Body of pancreas (tissue), 4 donors: ENCODE measurements at regions not wholly inside any gene's neighbourhood (a gene's known extent, or its start where the extent isn't known, plus 50 kb on each side); places are given as distances from the start of the nearest gene placed in this dataset.

ENCODE experiments used
- CTCF ChIP-seq, 7 experiments: fragments of 450-650 bp in 4 of 7; fragments of 200-600 bp in 3 of 7; sonication (generic) in 3 of 7; IDR thresholded peaks; one replicate each; pipeline ENCODE4 v1.5.1; 2016 to 2019; ENCODE audit warnings: antibody characterized with exemption in 7 of 7
- POLR2A ChIP-seq, 3 donors: fragments of 450-650 bp; IDR thresholded peaks; one replicate each; pipeline ENCODE4 v1.6.1; 2016; ENCODE audit warnings: antibody characterized with exemption in 3 of 3, mild to moderate bottlenecking in 2 of 3

GRCh38 chr7:128164061-128164954 lies 76.8 kb upstream of the LEP start:
- TF ChIP-seq CTCF (IDR thresholded peaks at IDR 0.05) (no peak), POLR2A (IDR thresholded peaks at IDR 0.05) (no peak)
